ENCODE measurements at regions not wholly inside any gene's neighbourhood (a gene's known extent, or its start where the extent isn't known, plus 50 kb on each side); places are given as distances from the start of the nearest gene placed in this dataset.

GRCh38 chr7:51965454-51965853 is 648.8 kb upstream of the COBL start:
- DNase-seq = no peak
- 41% methylated on average over 5 of the region's 5 CpGs for WGBS, 2 donors
- no peak for TF ChIP-seq POLR2A (IDR thresholded peaks at IDR 0.05)
- Histone ChIP-seq H3K9me3 (no peaks in the 10 kb centered on the region), H3K27me3 (no peaks in the 10 kb centered on the region), H3K4me3 (no peak overlapping the region), H3K27ac (no peak overlapping the region), H3K36me3 (ENCODE audit: low read depth, missing control alignments) (no peaks in the 10 kb centered on the region), H3K4me1 (no peaks in the 10 kb centered on the region)
- intact Hi-C loops (cut with DNase I; ENCODE audit: low total_unique reads) = no loop called here

GRCh38 chr7:51961804-51962203 is 645.2 kb upstream of the COBL start:
- Histone ChIP-seq H3K4me3 (no peak overlapping the region), H3K4me1 (no peaks in the 10 kb centered on the region), H3K27me3 (no peaks in the 10 kb centered on the region), H3K9me3 (no peaks in the 10 kb centered on the region), H3K27ac (no peak overlapping the region), H3K36me3 (ENCODE audit: low read depth, missing control alignments) (no peaks in the 10 kb centered on the region)
- TF ChIP-seq POLR2A (IDR thresholded peaks at IDR 0.05) = no peak
- no peak for TF ChIP-seq CTCF (IDR thresholded peaks at IDR 0.05)
- 86 to 88% methylated on average over 2 of the region's 2 CpGs for WGBS, 2 donors
- DNase-seq = no peak
- intact Hi-C loops (cut with DNase I; ENCODE audit: low total_unique reads) = no loop called here

GRCh38 chr7:51950813-51951212 is 634.2 kb upstream of the COBL start:
- no peak overlapping the region for H3K4me3 ChIP-seq
- no peaks in the 10 kb centered on the region for H3K27me3 ChIP-seq
- WGBS, 2 donors = 58 to 62% methylated on average over 3 of the region's 3 CpGs
- no peaks in the 10 kb centered on the region for H3K4me1 ChIP-seq
- no peaks in the 10 kb centered on the region for H3K36me3 ChIP-seq (ENCODE audit: low read depth, missing control alignments)
- H3K9me3 ChIP-seq = no peaks in the 10 kb centered on the region
- intact Hi-C loops (cut with DNase I; ENCODE audit: low total_unique reads) = no loop called here
- H3K27ac ChIP-seq = no peak overlapping the region
- TF ChIP-seq POLR2A (IDR thresholded peaks at IDR 0.05) (no peak), CTCF (IDR thresholded peaks at IDR 0.05) (no peak)
- DNase-seq = no peak

- intact Hi-C loops (cut with DNase I; ENCODE audit: low total_unique reads) = no loop called here
- H3K4me1 ChIP-seq = no peaks in the 10 kb centered on the region
- TF ChIP-seq CTCF (IDR thresholded peaks at IDR 0.05) = no peak
- no peak for TF ChIP-seq POLR2A (IDR thresholded peaks at IDR 0.05)
- no peak for DNase-seq
- no peaks in the 10 kb centered on the region for H3K36me3 ChIP-seq (ENCODE audit: low read depth, missing control alignments)
- H3K4me3 ChIP-seq = no peak overlapping the region
- no peak overlapping the region for H3K27ac ChIP-seq
- 64 to 76% methylated on average over 9 of the region's 9 CpGs for WGBS, 2 donors
- H3K27me3 ChIP-seq = no peaks in the 10 kb centered on the region
- no peaks in the 10 kb centered on the region for H3K9me3 ChIP-seq
These were observed 633.4 kb upstream of the COBL start for GRCh38 chr7:51949726-51950644.

- Histone ChIP-seq H3K36me3 (ENCODE audit: low read depth, missing control alignments) (no peaks in the 10 kb centered on the region), H3K27ac (no peak overlapping the region), H3K9me3 (no peaks in the 10 kb centered on the region), H3K4me1 (no peaks in the 10 kb centered on the region), H3K4me3 (no peak overlapping the region), H3K27me3 (no peaks in the 10 kb centered on the region)
- TF ChIP-seq CTCF (IDR thresholded peaks at IDR 0.05) (no peak), POLR2A (IDR thresholded peaks at IDR 0.05) (no peak)
- WGBS, 2 donors = 32 to 53% methylated on average over 2 of the region's 2 CpGs
- no peak for DNase-seq
- intact Hi-C loops (cut with DNase I; ENCODE audit: low total_unique reads) = no loop called here
These were observed 614.2 kb upstream of the COBL start for GRCh38 chr7:51930834-51931233.

Data from testis (tissue), 2 donors.